HG03469 (cell line): ENCODE measurements at regions not wholly inside any gene's neighbourhood (a gene's known extent, or its start where the extent isn't known, plus 50 kb on each side); places are given as distances from the start of the nearest gene placed in this dataset.
A peak's percentile ranks its signal among the peaks of the same experiment; 100 is the strongest.
"Not testable (repeated sequence)": the region's sequence is repeated elsewhere in the genome, so short reads cannot be mapped to it uniquely, and the experiment has no call there.

Source experiments
- ATAC-seq: cut with Tn5 transposase; IDR thresholded peaks from one replicate; pipeline ENCODE4 v1.9.1; 2021; ENCODE audit warnings: mild to moderate bottlenecking, moderate library complexity, moderate number of reproducible peaks; ENCODE audit not compliant: unreplicated experiment

- no peak for ATAC-seq
These were observed 291.6 kb upstream of the ECI2 start for GRCh38 chr6:4426968-4427367.

GRCh38 chr6:4421837-4422236, 286.5 kb upstream of the ECI2 start:
- no peak for ATAC-seq

DNA sequence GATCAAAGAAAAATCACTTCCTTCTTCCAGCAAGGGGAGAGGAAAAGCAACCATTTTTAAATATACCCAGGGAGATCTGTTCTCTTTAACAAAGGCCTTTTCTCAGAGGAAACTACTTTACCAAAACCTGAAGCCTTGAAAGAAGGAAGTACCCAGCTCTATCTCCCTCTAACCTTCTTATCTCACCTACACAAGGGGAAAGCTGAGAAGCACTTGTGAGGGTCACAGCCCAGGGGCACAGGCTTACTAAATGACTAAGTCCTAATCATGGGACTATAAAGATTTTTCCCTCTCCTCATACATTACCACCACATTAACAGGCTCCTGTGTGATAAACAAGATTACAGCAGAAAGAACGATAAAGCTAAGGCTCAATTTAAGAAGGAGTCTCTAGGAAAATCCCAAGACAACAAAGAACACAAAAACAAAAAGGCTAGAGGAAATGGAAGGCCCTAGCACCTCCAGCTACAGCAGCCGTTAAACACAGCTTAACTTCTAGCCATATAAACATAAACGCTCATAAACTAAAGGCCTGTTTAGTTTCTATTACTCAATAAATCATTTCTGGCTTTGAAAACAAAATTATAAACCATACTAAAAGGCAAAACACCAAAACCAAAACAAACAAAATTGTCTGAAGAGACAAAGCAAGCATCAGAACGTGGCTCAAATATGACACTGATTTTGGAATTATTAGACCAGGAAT, 284.9 kb upstream of the ECI2 start:
- no peak for ATAC-seq

- ATAC-seq = no peak
These were observed 280.2 kb upstream of the ECI2 start for GRCh38 chr6:4415549-4415948.

DNA sequence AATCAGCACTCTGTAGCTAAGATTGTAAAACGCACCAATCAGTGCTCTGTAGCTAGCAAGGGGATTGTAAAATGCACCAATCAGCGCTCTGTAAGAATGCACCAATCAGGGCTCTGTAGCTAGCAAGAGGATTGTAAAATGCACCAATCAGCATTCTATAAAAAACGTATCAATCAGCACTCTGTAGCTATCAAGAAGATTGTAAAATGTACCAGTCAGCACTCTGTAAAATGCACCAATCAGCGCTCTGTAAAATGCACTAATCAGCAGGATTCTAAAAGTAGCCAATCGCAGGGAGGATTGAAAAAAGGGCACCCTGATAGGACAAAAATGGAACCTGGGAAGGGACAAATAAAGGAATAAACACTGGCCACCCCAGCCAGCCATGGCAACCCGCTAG, 278.7 kb upstream of the ECI2 start:
- ATAC-seq = not testable (repeated sequence)

DNA sequence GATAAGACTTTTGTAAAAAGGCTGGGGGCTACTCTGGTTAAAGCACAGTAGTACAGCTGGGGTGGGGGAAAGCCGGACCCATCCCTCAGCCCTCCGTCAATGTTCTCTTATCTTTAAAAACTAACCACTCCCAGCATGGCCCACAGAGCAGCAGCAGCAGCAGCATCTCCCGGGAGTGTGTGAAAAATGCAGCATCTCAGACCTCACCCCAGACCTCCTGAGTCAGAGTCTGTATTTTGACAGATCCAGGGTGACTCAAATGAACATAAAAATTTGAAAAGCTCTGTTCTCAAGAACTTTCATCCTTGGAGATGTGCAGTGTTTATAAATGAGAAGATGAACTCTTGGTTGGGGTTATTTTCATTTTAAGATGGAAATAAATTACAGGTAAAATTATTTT, 277.7 kb upstream of the ECI2 start:
- ATAC-seq = no peak

DNA sequence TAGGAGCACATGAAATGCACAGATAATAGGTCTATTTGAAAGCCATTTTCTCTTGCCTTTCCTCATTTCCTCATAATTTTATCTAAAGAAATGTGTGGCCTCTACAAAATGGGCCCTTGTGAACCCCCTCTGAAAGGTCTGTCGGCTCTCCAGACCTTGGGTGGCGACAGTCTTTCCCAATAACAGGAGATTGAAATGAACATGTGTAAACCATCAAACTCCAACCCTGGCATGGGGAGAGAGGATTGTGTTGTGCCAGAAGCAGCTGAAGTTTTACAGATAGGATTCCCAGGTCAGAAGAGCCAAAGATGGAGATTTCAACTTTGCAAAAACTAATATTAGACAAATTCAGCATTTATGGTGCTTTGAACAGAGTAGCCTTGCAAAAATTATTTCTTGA, 277.1 kb upstream of the ECI2 start:
- ATAC-seq = no peak

- no peak for ATAC-seq
These were observed 276.7 kb upstream of the ECI2 start for GRCh38 chr6:4412077-4412476.

DNA sequence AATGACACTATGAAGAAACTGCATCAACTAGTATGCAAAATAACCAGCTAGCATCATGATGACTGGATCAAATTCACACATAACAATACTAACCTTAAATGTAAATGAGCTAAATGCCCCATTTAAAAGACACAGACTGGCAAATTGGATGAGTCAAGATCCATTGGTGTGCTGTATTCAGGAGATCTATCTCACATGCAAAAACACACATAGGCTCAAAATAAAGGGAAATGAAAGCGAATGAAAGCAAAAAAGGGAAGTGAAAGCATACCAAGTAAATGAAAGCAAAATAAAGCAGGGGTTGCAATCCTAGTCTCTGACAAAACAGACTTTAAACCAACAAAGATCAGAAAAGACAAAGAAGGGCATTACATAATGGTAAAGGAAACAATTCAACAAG, 272.3 kb upstream of the ECI2 start:
- peak; percentile 97 for ATAC-seq

DNA sequence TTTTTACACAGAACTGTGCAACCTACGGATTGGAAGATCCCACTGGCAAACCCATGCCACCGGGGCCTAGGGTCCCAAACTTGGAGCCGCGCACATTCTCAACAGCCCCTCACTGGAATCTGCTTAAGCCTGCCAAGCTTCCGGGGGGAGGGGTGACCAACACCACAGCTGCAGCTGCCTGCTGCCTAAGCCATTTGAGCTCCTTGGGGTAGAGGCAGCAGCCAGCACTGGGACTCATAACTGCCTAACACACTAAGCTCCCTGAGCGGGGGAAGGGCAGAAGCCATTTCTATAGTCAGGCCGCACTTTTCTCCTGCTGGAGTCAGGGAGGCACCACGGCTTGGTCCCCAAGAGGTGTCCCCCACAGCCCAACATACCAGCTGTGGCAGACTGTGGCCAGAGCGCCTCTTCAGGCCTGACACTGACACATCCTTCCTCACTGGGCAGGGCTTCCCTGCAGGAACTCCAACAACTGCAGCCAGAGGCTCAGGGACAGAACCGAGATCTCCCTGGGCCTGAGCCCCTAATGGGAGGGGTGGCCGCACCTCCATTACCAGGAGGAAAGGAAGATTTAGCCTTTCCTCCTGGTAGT, 270.3 kb upstream of the ECI2 start:
- no peak for ATAC-seq

DNA sequence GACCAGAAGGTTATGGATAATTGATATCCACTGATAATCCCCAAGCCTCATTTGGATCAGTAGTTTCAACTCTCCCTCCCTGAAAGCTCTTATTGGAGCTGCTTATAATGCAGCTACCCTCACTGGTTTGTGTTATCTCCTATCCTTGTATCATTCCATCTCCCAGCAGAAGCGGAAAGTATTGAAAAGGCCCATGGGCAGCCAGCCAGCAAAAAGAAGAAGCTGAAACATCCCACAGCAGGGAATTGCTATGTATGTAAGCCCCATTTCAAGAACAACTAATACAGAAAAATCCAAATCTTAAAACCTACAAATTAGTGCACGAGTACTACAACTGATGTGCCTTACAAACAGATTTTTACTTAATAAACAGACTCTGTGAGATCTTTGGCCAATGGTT, 269.0 kb upstream of the ECI2 start:
- ATAC-seq = no peak

DNA sequence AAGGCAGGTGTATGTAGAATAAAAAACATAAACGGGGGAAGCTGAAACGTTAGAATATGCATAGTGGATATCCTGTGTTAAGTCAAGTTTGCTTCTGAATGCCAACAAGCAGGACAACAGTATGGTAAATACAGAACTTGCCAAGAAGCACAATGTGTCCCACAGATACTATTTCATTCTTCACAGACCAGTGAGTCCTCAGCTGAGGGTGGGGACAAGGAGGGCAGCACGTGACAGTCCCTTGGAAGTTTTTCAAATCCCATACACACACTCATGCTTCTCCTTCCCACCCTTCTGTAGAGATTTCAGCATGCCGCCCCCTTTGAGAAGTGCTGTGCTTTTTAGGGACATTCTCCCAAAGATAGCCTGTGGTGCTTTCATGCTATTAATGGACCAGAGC, 268.5 kb upstream of the ECI2 start:
- no peak for ATAC-seq

DNA sequence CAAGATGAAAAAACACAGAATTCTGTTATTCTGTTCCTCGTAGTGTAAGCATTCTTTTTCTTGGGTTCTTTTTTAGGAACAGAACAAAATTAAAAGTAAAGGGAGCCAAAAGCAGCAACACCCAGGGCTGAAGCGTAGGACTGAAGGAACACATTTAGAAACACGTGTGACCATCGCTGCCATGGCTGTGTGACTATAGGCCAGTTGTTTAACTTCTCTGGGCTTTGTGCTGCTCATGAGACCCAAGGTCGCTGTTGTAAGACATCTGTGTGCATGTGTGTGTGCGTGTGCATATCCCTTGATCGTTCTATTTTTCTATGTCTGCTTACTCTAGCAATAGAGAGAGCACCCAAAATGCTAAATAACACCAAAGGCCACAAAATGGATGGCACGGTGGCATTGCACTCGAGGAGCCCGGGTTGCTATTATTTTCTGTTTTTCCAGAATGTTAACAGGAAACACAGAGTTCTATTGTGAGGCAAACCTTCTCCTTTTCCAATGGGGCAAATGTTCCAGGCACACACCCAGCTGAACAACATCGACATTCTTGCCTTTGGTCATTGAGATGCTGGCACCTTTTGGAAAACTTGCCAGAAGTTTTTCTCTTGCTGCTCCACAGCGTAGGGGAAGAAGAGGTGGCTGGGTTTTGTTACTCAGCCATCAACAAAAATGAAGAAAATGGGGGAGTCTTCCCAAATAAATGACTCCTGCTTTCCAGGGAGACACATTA, 267.8 kb upstream of the ECI2 start:
- no peak for ATAC-seq

- no peak for ATAC-seq
These were observed 267.2 kb upstream of the ECI2 start for GRCh38 chr6:4402477-4402976.

- no peak for ATAC-seq
These were observed 266.3 kb upstream of the ECI2 start for GRCh38 chr6:4401408-4402368.

DNA sequence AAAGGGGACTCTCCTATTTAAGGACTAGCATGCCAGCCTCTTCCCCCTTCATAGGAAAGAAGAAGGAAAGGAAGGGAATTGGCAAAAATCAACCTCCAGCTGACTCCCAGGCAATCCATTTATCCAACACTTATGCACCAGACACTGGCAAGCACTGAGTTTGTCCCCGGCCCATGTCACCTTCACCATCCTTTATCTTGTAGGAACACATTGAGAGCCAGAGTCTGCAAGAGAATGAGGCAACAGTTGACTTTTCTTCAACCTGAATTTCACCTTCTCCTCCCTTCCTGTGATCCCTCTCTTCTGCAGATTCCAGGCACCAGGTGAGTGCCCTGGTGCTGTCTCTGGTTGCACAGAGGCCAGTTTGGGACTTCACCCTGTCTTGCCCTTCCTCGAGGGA, 264.3 kb upstream of the ECI2 start:
- no peak for ATAC-seq

- ATAC-seq = no peak
These were observed 263.4 kb upstream of the ECI2 start for GRCh38 chr6:4398791-4399190.

DNA sequence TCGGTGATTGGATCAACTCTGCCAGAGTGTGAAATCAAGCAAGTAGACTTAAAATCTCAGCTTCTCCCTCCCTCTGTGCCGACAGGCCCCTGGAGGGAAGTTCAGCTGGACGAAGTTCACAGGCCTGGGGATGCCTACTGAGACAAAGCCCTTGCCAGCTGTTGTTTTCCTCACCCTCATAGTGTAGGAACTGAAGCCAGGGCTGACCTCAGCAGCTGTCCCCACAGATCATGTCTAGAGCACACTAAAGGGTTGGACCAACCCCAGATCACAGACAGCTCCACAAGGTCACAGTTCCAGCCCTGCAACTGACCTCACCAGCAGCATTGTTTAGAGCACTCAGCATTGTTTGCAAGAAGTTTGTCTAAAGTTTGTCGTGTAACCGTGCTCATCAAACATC, 261.9 kb upstream of the ECI2 start:
- ATAC-seq = no peak

GRCh38 chr6:4396044-4396443, 260.7 kb upstream of the ECI2 start:
- no peak for ATAC-seq

DNA sequence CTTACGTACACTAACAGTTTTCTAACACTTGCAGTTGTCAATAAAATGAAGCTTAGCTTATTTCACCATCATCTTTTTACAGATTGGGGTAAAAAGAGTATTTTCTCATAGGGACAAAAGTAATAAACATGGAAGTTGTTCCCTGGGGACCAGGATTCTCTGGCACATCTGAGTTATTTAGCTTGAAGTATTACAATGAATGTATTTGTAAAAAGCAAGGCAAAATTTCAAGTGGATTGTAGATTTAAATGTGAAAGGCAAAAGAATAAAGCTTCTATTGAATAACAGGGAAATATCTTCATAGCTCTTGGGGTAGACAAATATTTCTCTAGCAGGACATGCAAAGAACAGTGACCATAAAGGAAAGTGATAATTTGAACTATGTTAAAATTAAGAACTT, 260.0 kb upstream of the ECI2 start:
- ATAC-seq = no peak

DNA sequence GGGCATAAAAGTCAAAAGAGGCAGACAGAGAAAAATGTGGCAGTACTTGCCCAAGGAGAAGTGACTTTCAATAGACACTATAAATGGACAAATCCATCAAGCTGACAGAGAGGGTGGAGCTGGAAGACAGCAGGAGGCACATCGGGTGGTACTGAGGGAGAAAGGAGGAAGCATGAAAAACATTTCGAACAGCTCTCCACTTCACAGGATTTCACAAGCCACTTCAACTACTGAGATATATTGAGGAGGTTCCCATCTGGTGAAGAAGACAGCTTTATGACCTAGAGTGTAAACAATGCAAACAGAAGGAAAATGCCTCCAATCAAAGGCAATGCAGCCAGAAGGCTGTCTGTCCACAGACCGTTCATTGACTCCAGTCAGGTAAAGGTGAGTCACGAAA, 259.4 kb upstream of the ECI2 start:
- ATAC-seq = no peak
